HFF-Myc (cell line): ENCODE measurements at regions not wholly inside any gene's neighbourhood (a gene's known extent, or its start where the extent isn't known, plus 50 kb on each side); places are given as distances from the start of the nearest gene placed in this dataset.

ENCODE experiments used
- DNase-seq: peaks from one replicate; pipeline ENCODE4 v3.0.0-alpha.2; 2011; ENCODE audit warnings: low read depth; ENCODE audit errors: extremely low read depth
- H3K4me3 ChIP-seq: replicated peaks from 2 replicates; pipeline ENCODE4 v1.5.1; 2011; ENCODE audit warnings: low read depth, mild to moderate bottlenecking, control low read depth, low read length
- TF ChIP-seq, protein P1 (sequence below): IDR thresholded peaks from 2 replicates; pipeline ENCODE4 v1.5.1; 2012; ENCODE audit warnings: mild to moderate bottlenecking, low read depth, low read length, control low read depth; ENCODE audit errors: missing control alignments

DNA sequence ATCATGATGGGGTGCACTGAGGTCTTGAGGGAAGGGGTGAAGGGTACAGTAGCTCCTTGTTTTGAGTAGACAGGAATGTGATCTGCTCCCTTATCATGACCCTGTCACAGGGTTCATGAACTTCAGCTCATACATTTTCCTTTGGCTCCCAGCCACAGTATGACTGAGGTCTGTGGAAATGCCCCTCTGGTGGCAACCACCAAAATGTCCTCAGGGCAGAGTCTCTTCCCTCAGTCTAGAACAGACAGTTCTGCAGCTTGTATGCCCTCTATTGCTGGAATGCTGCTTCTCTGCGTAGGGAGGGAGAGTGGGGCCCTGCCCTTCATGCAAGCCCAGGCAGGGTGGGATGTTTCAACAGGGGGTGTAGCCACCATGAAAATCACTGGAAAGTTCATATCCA lies 53.8 kb upstream of the SNCAIP start:
- no peak overlapping the region for H3K4me3 ChIP-seq
- TF ChIP-seq, protein P1, sequence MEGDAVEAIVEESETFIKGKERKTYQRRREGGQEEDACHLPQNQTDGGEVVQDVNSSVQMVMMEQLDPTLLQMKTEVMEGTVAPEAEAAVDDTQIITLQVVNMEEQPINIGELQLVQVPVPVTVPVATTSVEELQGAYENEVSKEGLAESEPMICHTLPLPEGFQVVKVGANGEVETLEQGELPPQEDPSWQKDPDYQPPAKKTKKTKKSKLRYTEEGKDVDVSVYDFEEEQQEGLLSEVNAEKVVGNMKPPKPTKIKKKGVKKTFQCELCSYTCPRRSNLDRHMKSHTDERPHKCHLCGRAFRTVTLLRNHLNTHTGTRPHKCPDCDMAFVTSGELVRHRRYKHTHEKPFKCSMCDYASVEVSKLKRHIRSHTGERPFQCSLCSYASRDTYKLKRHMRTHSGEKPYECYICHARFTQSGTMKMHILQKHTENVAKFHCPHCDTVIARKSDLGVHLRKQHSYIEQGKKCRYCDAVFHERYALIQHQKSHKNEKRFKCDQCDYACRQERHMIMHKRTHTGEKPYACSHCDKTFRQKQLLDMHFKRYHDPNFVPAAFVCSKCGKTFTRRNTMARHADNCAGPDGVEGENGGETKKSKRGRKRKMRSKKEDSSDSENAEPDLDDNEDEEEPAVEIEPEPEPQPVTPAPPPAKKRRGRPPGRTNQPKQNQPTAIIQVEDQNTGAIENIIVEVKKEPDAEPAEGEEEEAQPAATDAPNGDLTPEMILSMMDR = no peak
- DNase-seq = no peak

DNA sequence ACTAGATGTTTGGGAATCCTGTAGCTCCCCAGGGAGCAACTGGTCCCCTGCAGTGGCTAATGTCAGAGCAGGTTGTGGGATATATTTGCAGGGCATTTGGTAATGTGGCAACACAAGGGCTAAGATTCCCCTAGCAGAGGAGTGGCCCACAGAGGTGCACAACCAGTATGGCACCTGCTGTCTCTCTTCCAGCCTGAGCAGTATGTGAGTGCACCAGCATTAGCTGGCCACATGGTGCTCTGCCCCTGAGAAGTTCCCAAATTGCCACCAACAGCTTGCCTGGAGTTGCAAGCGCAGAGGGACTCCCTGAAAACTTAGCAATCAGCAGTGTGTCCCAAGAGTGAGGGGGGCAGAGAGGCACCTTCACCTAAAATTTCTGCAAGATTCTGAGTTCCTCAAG lies 53.2 kb upstream of the SNCAIP start:
- H3K4me3 ChIP-seq = no peak overlapping the region
- DNase-seq = no peak
- TF ChIP-seq, protein P1 = no peak

DNA sequence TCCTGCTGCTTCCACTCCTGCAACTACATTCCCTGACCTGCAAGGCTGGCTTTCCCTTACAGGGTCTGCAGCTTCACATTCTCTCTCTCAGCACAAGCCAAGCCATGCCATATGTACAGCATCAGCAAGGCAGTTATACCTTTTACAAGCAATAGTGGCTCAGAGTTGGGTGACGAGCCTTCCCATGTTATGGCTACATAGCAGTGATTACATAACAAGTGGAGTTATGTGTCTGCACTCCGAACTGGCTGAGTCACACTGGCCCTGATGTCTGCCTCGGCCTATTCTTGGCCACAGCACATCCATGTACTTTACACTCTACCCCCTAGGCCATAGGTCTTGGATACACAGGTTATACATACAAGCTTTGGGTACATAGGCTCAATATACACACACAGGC lies 52.0 kb upstream of the SNCAIP start:
- peak; percentile 25 for DNase-seq
- TF ChIP-seq, protein P1 = no peak
- no peak overlapping the region for H3K4me3 ChIP-seq

DNA sequence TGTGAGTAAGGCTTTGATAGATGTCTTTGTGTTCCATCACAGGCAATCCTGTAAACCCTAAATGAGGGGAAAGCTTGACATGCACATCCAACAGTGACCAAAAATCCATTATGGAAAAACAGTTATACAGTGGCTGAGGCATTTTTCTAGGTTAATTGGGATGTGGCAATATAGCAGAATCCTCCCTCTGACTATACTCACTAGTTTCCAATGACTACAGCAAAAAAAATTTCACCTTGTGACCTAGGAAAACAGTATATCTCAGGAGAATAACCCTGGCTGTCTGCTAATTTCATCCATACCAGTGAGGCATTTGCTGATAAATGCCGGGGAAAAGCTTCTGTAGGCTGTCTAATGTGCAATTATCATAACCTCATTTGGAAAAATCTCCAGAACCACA lies 49.9 kb upstream of the SNCAIP start:
- no peak overlapping the region for H3K4me3 ChIP-seq
- no peak for DNase-seq
- TF ChIP-seq, protein P1 = no peak
